Superior temporal gyrus (tissue), 1 donor: ENCODE measurements at regions not wholly inside any gene's neighbourhood (a gene's known extent, or its start where the extent isn't known, plus 50 kb on each side); places are given as distances from the start of the nearest gene placed in this dataset.
A peak's percentile ranks its signal among the peaks of the same experiment; 100 is the strongest.

Experiments used
- DNase-seq: peaks from one replicate; pipeline ENCODE4 v3.0.0-alpha.2; 2016; ENCODE audit errors: extremely low spot score

GRCh38 chr14:84581041-84581440, 948.9 kb upstream of the FLRT2 start:
- DNase-seq, result no peak

GRCh38 chr14:84584511-84584910, 945.4 kb upstream of the FLRT2 start:
- no peak for DNase-seq

- no peak for DNase-seq
Observed at GRCh38 chr14:84591827-84592445, 938.0 kb upstream of the FLRT2 start.

GRCh38 chr14:84592770-84593169, 937.2 kb upstream of the FLRT2 start:
- DNase-seq, result no peak

GRCh38 chr14:84610086-84610485, 919.9 kb upstream of the FLRT2 start:
- no peak for DNase-seq

- DNase-seq, result no peak
Observed at GRCh38 chr14:84622357-84622756, 907.6 kb upstream of the FLRT2 start.

- no peak for DNase-seq
Observed at GRCh38 chr14:84643446-84643845, 886.5 kb upstream of the FLRT2 start.

GRCh38 chr14:84646786-84647500, 883.0 kb upstream of the FLRT2 start:
- no peak for DNase-seq

GRCh38 chr14:84655014-84655413, 874.9 kb upstream of the FLRT2 start:
- DNase-seq, result no peak

GRCh38 chr14:84657911-84658310, 872.0 kb upstream of the FLRT2 start:
- DNase-seq, result no peak

- no peak for DNase-seq
Observed at GRCh38 chr14:84670796-84671195, 859.1 kb upstream of the FLRT2 start.

- no peak for DNase-seq
Observed at GRCh38 chr14:84671776-84672175, 858.2 kb upstream of the FLRT2 start.

GRCh38 chr14:84674636-84675035, 855.3 kb upstream of the FLRT2 start:
- no peak for DNase-seq

GRCh38 chr14:84686550-84686949, 843.4 kb upstream of the FLRT2 start:
- no peak for DNase-seq

- DNase-seq, result no peak
Observed at GRCh38 chr14:84688297-84689025, 841.5 kb upstream of the FLRT2 start.

GRCh38 chr14:84694161-84694560, 835.8 kb upstream of the FLRT2 start:
- DNase-seq, result peak; percentile 32

- no peak for DNase-seq
Observed at GRCh38 chr14:84704601-84705000, 825.3 kb upstream of the FLRT2 start.

- no peak for DNase-seq
Observed at GRCh38 chr14:84707830-84708229, 822.1 kb upstream of the FLRT2 start.

- no peak for DNase-seq
Observed at GRCh38 chr14:84708865-84709264, 821.1 kb upstream of the FLRT2 start.

GRCh38 chr14:84726471-84726870, 803.5 kb upstream of the FLRT2 start:
- no peak for DNase-seq

- no peak for DNase-seq
Observed at GRCh38 chr14:84749191-84749955, 780.6 kb upstream of the FLRT2 start.

GRCh38 chr14:84750284-84750683, 779.7 kb upstream of the FLRT2 start:
- no peak for DNase-seq
